ENCODE measurements at regions not wholly inside any gene's neighbourhood (a gene's known extent, or its start where the extent isn't known, plus 50 kb on each side); places are given as distances from the start of the nearest gene placed in this dataset.

DNA sequence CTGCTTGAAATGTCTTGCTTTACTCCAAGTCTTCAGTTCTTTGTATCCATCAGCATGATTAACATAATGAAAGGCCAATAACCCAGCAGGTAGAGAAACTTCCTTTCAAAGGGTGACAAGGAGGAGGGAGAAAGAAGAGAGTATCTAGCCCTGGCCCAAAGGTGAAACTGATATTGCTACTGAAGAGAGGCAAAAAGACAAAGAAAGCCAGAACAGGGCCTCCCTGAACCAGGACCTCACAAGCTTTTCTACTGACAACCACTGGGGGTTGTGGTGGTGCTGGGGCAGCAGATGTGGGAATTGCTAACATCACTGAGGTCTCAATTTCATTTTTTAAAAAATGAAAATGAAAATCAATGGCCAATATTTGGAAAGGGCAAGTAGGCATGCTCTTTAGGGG, 234.1 kb downstream of the RSL24D1 start:
- no TSS peak for BruUV-seq (replicated peaks)
- intact Hi-C loops (cut with micrococcal nuclease; ENCODE audit: unreplicated experiment): no loop called here
- TF ChIP-seq, protein P1, sequence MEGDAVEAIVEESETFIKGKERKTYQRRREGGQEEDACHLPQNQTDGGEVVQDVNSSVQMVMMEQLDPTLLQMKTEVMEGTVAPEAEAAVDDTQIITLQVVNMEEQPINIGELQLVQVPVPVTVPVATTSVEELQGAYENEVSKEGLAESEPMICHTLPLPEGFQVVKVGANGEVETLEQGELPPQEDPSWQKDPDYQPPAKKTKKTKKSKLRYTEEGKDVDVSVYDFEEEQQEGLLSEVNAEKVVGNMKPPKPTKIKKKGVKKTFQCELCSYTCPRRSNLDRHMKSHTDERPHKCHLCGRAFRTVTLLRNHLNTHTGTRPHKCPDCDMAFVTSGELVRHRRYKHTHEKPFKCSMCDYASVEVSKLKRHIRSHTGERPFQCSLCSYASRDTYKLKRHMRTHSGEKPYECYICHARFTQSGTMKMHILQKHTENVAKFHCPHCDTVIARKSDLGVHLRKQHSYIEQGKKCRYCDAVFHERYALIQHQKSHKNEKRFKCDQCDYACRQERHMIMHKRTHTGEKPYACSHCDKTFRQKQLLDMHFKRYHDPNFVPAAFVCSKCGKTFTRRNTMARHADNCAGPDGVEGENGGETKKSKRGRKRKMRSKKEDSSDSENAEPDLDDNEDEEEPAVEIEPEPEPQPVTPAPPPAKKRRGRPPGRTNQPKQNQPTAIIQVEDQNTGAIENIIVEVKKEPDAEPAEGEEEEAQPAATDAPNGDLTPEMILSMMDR (IDR thresholded peaks at IDR 0.05; ENCODE audit: unreplicated experiment): no peak
- Mint-ChIP-seq H3K9me3 (ENCODE audit: low read depth, unreplicated experiment) (peaks cover 25% of the 10 kb centered on the region), H3K27me3 (ENCODE audit: unreplicated experiment) (no peaks in the 10 kb centered on the region), H3K4me3 (ENCODE audit: low read depth, unreplicated experiment) (no peak overlapping the region), H3K36me3 (ENCODE audit: insufficient read depth, unreplicated experiment) (no peaks in the 10 kb centered on the region), H3K27ac (ENCODE audit: unreplicated experiment) (no peak overlapping the region), H3K4me1 (ENCODE audit: low read depth, unreplicated experiment) (no peaks in the 10 kb centered on the region)
- CTCF ChIA-PET: no interaction called here
- DNase-seq: no peak

DNA sequence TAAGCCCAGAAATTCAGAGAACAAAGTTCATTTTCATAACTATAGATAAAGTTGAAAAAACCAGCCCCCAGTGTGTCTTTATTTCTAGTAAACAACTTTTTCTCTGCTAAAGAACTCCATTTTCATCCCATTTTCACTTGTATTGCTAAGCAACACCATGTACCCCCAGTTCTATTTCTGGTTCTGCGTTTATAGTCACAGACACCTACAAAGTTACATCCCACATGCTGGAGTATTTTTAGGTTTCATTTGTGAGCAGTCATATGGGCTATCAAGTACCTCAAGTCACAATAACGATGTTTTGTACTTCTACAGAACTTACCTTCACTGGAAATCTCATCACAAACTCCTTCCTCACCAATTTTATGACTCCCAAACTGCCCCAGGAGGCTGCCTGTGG, 236.5 kb downstream of the RSL24D1 start:
- peaks cover 24% of the 10 kb centered on the region for H3K9me3 Mint-ChIP-seq (ENCODE audit: low read depth, unreplicated experiment)
- H3K4me3 Mint-ChIP-seq (ENCODE audit: low read depth, unreplicated experiment): no peak overlapping the region
- TF ChIP-seq, protein P1 (IDR thresholded peaks at IDR 0.05; ENCODE audit: unreplicated experiment): no peak
- H3K27me3 Mint-ChIP-seq (ENCODE audit: unreplicated experiment): no peaks in the 10 kb centered on the region
- no peak overlapping the region for H3K27ac Mint-ChIP-seq (ENCODE audit: unreplicated experiment)
- no peaks in the 10 kb centered on the region for H3K4me1 Mint-ChIP-seq (ENCODE audit: low read depth, unreplicated experiment)
- intact Hi-C loops (cut with micrococcal nuclease; ENCODE audit: unreplicated experiment): no loop called here
- no peaks in the 10 kb centered on the region for H3K36me3 Mint-ChIP-seq (ENCODE audit: insufficient read depth, unreplicated experiment)
- no peak for DNase-seq
- CTCF ChIA-PET: no interaction called here
- BruUV-seq (replicated peaks): no TSS peak

GRCh38 chr15:54941417-54941816, 255.3 kb downstream of the RSL24D1 start:
- Mint-ChIP-seq H3K27me3 (ENCODE audit: unreplicated experiment) (no peaks in the 10 kb centered on the region), H3K9me3 (ENCODE audit: low read depth, unreplicated experiment) (peaks cover 18% of the 10 kb centered on the region), H3K4me3 (ENCODE audit: low read depth, unreplicated experiment) (no peak overlapping the region), H3K4me1 (ENCODE audit: low read depth, unreplicated experiment) (no peaks in the 10 kb centered on the region), H3K36me3 (ENCODE audit: insufficient read depth, unreplicated experiment) (no peaks in the 10 kb centered on the region), H3K27ac (ENCODE audit: unreplicated experiment) (no peak overlapping the region)
- intact Hi-C loops (cut with micrococcal nuclease; ENCODE audit: unreplicated experiment): no loop called here
- DNase-seq: no peak
- CTCF ChIA-PET: no interaction called here
- BruUV-seq (replicated peaks): no TSS peak
- TF ChIP-seq, protein P1 (IDR thresholded peaks at IDR 0.05; ENCODE audit: unreplicated experiment): no peak

- intact Hi-C loops (cut with micrococcal nuclease; ENCODE audit: unreplicated experiment): no loop called here
- BruUV-seq (replicated peaks): no TSS peak
- CTCF ChIA-PET: no interaction called here
Observed at GRCh38 chr15:54917312-54917711, 279.4 kb downstream of the RSL24D1 start.

More at GRCh38 chr15:54917312-54917711, 279.4 kb downstream of the RSL24D1 start:
- H3K4me3 Mint-ChIP-seq (ENCODE audit: low read depth, unreplicated experiment): no peak overlapping the region
- TF ChIP-seq, protein P1 (IDR thresholded peaks at IDR 0.05; ENCODE audit: unreplicated experiment): no peak
- no peaks in the 10 kb centered on the region for H3K4me1 Mint-ChIP-seq (ENCODE audit: low read depth, unreplicated experiment)
- peaks cover 7% of the 10 kb centered on the region for H3K9me3 Mint-ChIP-seq (ENCODE audit: low read depth, unreplicated experiment)
- H3K27ac Mint-ChIP-seq (ENCODE audit: unreplicated experiment): no peak overlapping the region
- no peak for DNase-seq
- no peaks in the 10 kb centered on the region for H3K27me3 Mint-ChIP-seq (ENCODE audit: unreplicated experiment)
- no peaks in the 10 kb centered on the region for H3K36me3 Mint-ChIP-seq (ENCODE audit: insufficient read depth, unreplicated experiment)

Data from Calu3 (cell line).